EH (cell line): ENCODE measurements at regions not wholly inside any gene's neighbourhood (a gene's known extent, or its start where the extent isn't known, plus 50 kb on each side); places are given as distances from the start of the nearest gene placed in this dataset.
A peak's percentile ranks its signal among the peaks of the same experiment; 100 is the strongest.

Experiments used
- DNase-seq: peaks from one replicate; pipeline ENCODE4 v3.0.0-alpha.2; 2015; ENCODE audit warnings: low read depth

DNA sequence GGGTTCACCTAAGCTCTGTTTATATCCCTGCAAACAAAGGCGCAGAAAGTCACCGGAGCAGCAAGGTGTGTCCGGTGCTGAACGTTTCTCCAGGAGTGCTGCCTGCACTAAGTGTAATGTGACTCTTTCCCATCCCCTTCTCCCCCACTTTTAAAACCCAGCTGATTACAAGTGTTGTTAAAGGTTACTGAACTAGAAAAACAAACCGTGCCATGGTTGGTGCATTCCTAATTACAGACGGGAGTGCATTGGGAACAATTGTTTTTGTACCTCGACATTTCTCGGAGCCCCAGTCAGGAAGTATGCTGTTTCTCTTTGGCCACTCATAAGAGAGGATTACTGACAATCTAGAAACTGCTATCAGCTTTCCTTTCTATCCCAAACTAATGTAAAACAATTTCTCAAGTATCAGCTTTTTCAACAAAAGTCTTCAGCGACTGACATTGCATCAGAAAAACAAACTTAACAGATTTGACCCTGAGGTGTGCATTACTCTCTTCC is 441.0 kb upstream of the SALL1 start:
- no peak for DNase-seq

DNA sequence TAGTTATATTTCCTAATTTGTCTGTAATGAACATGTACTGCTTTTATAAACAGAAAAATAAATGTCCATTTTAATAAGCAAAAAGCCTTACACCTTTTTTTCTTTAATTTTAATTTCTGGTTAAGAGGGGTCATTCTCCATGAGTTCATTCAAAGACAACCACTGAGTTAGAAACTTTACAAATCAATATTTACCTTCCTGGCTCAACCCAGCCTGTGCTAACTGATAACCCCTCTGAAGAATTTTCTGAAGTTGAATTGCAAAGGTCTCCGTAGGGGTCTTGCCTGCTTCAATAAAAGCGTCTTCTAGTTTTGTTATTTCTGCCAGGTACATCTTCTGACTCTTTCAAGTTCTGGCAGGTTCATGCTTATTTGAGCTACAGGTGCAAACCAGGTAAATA is 440.4 kb upstream of the SALL1 start:
- DNase-seq = no peak

DNA sequence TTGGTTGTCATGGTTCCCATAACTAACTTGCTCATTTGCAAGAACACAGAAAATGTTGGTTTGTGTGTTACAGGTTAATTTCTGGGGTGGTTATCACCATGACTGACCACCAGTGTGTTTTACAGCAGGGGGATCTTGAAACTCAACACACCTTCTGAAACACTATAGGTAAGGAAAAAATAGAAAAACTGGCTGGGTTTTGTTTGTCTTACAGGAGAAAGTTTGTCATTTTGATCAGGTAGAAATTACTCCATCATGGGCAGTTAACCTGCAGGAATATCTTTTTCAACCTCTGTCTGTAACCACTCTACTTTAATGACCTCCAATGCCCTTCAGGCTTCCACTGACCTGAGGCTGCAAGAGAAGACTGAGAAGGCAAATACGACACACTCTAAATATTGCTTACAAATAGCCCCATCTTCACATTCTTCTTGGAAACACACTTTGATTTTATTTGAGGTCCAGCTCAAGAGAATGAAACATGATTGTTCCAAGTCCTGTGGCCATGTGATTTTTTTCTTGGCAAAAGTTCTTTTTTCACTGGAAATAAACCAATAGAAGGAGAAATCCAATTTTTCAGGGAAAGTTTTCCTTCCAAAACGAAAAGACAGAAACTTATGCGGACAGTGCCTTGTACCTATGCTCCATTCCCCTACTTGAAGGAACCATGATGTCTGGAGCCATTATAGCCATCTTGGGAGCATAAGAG is 428.7 kb upstream of the SALL1 start:
- DNase-seq = no peak

- no peak for DNase-seq
These were observed 426.7 kb upstream of the SALL1 start for GRCh38 chr16:51577621-51578303.

- DNase-seq = no peak
These were observed 425.6 kb upstream of the SALL1 start for GRCh38 chr16:51576498-51577195.

DNA sequence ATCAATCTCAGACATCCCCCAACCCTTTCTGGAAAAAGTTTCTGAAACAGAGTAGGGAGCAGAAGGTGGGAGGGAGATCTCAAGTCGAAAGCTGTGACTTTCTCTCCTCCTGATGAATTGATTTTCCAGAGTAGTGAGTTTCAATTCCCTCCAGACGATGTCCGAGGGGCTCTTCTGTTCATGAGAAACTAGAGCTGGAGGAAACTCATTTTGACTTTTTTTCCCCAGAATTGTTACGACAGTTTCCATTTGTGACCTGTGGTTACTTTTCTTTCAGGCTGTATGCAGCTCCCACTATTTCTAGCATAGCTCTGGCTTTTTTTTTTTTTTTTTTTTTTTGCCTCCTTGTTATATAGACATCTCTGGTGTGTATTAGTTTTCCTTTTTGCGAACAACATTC is 422.1 kb upstream of the SALL1 start:
- DNase-seq = no peak

GRCh38 chr16:51569203-51569931 is 418.3 kb upstream of the SALL1 start:
- DNase-seq = peak; percentile 41

DNA sequence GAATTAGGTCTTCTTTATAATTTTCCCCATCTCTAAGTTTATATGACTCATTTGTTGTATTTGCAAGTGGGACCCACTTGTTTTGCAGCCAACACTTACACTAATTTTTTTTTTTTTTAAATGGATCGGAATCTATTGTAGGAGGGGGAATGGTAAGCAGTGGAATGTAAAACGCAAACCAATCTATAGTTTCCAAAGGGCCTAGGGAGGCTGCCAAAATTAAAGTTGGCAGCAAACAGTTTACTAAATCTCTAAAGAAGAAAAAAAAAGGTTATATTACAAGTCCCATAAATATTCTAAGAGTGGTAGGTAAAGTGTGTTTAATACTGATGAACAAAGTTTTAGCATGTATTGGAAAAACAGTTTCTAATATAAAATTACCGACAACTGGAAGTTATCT is 416.8 kb upstream of the SALL1 start:
- no peak for DNase-seq

DNA sequence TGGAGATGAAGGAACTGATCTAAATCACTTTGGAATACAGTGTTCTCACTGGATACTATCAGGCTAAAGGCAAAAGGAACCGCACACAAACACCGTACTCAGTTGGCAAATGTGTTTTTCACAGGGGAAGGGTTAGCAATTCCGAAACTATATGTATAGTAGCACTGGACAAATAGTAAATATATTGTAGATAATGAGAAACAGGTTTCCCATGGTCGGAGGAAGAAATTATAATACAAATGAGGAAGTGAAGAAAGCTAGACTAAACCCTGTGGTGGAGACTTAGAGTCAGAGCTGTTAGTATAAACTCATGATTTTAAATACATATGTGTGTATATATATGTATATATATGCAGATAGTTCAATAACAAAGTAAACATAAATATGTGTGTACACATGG is 414.1 kb upstream of the SALL1 start:
- DNase-seq = no peak

DNA sequence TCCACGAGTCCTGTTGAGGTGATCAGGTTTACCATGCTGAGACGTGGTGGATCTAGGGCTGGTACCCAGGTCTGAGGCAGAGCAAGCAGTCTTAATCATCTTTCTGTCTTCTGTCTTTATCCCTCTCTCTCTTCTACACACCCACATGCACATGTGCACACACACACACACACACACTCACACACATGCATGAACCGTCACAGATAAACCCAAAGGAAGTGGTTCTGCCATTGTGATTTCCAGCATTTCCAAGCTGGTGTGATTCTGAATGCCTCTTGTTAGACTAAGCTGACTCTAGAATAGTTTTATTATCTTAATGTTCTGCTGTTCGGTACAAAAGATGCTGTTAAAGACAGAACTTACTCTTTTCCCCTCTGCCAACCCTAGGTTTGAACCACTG is 411.8 kb upstream of the SALL1 start:
- DNase-seq = no peak

- DNase-seq = no peak
These were observed 408.8 kb upstream of the SALL1 start for GRCh38 chr16:51559901-51560300.

DNA sequence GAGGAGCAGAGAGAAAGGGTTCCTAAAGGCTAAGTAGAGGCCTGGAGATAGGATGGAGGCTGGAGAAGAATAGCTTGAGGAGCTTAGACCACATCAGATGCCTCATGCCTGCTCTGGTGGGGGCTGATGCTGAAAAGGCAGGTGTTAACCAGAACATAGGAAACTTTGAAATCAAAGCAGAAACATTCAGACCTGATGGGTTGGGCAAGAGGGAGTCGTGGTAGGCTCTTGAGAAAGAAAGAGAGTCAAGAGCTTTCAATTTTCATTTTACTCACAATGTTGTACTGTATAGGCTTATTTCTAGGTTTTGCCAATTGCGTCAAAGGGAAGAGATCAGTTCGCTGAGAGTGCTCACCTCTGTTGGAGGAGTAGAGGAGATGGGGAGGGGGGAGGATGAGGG is 406.6 kb upstream of the SALL1 start:
- DNase-seq = no peak

GRCh38 chr16:51556694-51557340 is 405.7 kb upstream of the SALL1 start:
- DNase-seq = peak; percentile 97

- peak; percentile 6 for DNase-seq
These were observed 402.8 kb upstream of the SALL1 start for GRCh38 chr16:51553910-51554309.

DNA sequence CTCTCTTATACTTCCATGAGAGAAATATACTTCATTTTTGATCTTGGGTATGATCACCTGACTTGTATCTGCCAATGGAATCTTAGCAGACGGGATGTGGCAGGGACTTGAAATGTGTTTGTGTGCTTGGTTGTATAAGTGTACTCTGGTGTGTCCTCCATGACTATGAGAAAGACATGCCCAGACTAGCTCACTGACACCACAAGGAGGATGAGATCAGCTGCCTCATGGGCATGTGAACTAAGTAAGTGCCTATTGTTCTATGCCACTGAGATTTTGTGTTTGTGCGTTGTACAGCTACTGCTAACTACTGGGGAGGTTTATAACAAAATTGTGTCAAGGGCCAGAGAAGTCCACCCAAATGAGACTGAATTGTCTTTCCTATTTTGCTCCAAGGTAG is 402.2 kb upstream of the SALL1 start:
- DNase-seq = peak; percentile 8

DNA sequence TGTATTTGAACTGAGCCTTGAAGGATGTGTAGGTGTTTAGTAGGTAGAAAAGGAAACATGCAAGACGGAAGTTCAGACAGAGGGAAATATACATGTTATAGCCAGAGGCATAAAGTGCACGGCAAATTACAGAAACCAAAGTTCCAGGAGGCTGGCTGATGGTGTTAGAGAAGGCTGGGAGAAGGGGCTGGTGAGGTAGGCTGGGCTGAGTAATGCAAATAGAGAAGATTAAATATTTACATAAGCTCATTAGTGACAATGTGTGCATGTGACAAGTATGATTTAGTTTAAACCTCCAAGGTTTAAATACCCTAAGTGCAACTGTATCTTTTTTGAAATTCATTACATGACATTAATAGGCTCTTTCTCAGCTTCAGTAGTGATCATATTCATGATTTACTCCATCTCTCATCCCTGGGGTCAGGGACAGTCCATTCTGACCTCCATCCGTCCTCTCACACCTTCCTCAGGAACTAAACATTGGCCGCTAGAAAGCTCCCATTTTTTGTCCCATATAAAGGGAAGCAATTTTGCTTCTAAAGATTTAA is 399.8 kb upstream of the SALL1 start:
- no peak for DNase-seq

- peak; percentile 13 for DNase-seq
These were observed 398.8 kb upstream of the SALL1 start for GRCh38 chr16:51549836-51550235.

DNA sequence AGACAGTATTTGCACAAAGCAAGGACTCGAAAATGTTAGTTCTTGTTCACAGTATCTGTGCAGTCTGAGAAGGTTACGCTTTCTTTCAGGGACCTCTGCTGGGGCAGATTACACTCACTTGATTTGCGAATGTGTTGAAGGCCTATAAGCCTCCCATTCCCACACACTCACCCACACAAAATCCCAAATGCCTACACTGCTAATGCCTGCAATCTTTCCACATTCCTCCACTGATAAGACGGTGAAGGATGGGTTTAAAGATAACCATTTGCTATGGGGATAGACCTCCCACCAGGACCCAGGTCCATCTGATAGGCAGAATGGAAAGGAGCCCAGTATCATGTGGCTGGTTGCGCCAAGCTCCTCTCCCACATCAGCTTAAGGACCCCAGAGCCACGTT is 394.9 kb upstream of the SALL1 start:
- no peak for DNase-seq

- no peak for DNase-seq
These were observed 393.9 kb upstream of the SALL1 start for GRCh38 chr16:51544851-51545467.

DNA sequence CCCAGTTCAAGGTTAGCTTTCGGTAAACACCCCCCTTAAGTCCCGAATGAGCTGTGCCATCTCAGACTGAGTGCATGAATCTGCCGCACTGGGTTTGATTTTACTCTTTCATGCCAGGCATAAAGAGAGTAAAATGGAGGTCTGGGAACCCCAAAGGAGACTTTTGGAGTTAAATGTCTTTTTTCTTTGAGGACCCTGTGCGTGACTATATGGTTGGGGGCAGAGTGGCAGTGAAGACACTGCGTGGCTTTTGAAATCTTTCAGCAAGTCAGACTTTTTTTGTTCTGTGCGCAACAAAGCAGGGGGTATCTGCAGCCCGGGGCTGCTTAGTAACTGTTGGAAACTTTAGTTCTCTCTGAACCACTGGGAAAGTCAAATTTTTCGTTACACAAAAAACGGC is 392.9 kb upstream of the SALL1 start:
- no peak for DNase-seq
